Stimulated activated naive CD4-positive, alpha-beta T cell (primary cell): ENCODE measurements at regions not wholly inside any gene's neighbourhood (a gene's known extent, or its start where the extent isn't known, plus 50 kb on each side); places are given as distances from the start of the nearest gene placed in this dataset.
"Not testable (repeated sequence)": the region's sequence is repeated elsewhere in the genome, so short reads cannot be mapped to it uniquely, and the experiment has no call there.

ENCODE experiments used
- DNase-seq, 6 experiments: peaks; one replicate each; lab custom pipeline; 2025; lab: John Stamatoyannopoulos, UW

GRCh38 chr12:56872366-56872765 lies 61.8 kb downstream of the SDR9C7 start:
- no peak for DNase-seq

- DNase-seq, result no peak
Observed at GRCh38 chr12:56867216-56867615, 67.0 kb downstream of the SDR9C7 start.

GRCh38 chr12:56866493-56866892 lies 67.7 kb downstream of the SDR9C7 start:
- no peak for DNase-seq

GRCh38 chr12:56864318-56864717 lies 69.9 kb downstream of the SDR9C7 start:
- no peak for DNase-seq

- no peak for DNase-seq
Observed at GRCh38 chr12:56863789-56864188, 70.4 kb downstream of the SDR9C7 start.

GRCh38 chr12:56862264-56862663 lies 71.9 kb downstream of the SDR9C7 start:
- no peak for DNase-seq

- not testable (repeated sequence) for DNase-seq
Observed at GRCh38 chr12:56853392-56853978, 80.7 kb downstream of the SDR9C7 start.

- no peak for DNase-seq
Observed at GRCh38 chr12:56851462-56851861, 82.7 kb downstream of the SDR9C7 start.

GRCh38 chr12:56840922-56841321 lies 77.8 kb downstream of the HSD17B6 start:
- no peak for DNase-seq

GRCh38 chr12:56839915-56840325 lies 76.8 kb downstream of the HSD17B6 start:
- peak in 3 of 6 experiments; percentile 2 to 6 (median 4) for DNase-seq

GRCh38 chr12:56839489-56839848 lies 76.3 kb downstream of the HSD17B6 start:
- no peak for DNase-seq

GRCh38 chr12:56838621-56839488 lies 75.7 kb downstream of the HSD17B6 start:
- DNase-seq, result no peak
